ENCODE measurements at regions not wholly inside any gene's neighbourhood (a gene's known extent, or its start where the extent isn't known, plus 50 kb on each side); places are given as distances from the start of the nearest gene placed in this dataset.

DNA sequence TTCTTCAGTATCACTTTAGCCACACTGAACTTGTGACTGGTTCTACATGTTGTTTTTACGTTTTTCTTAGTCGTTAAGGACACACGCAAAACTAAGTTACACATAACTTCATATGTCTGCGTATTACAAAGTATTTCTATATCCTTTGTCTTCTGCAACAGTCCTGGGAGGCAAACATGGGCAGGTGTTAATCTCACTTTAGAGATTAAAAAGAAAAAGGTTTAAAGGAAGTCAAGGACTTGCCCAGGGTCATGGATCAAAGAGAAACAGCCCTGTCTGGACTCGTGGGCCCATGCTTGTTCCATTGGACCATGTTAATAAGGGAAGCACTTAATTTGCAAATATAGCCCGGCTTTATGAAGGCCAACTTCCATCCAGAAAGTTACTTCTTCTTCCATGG is 98.6 kb upstream of the LPP start:
- TF ChIP-seq, protein P1, sequence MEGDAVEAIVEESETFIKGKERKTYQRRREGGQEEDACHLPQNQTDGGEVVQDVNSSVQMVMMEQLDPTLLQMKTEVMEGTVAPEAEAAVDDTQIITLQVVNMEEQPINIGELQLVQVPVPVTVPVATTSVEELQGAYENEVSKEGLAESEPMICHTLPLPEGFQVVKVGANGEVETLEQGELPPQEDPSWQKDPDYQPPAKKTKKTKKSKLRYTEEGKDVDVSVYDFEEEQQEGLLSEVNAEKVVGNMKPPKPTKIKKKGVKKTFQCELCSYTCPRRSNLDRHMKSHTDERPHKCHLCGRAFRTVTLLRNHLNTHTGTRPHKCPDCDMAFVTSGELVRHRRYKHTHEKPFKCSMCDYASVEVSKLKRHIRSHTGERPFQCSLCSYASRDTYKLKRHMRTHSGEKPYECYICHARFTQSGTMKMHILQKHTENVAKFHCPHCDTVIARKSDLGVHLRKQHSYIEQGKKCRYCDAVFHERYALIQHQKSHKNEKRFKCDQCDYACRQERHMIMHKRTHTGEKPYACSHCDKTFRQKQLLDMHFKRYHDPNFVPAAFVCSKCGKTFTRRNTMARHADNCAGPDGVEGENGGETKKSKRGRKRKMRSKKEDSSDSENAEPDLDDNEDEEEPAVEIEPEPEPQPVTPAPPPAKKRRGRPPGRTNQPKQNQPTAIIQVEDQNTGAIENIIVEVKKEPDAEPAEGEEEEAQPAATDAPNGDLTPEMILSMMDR (IDR thresholded peaks at IDR 0.05 in 4 of 5, conservative IDR thresholded peaks at IDR 0.05 in 1 of 5) = no peak
- TF ChIP-seq POLR2A (IDR thresholded peaks at IDR 0.05) = no peak

Measured in gastrocnemius medialis (tissue), 4 donors.